GM23338 (cell line): ENCODE measurements at regions not wholly inside any gene's neighbourhood (a gene's known extent, or its start where the extent isn't known, plus 50 kb on each side); places are given as distances from the start of the nearest gene placed in this dataset.

Experiments
- ATAC-seq: fragments of 200-7000 bp; cut with Tn5 transposase; 3 replicates; pipeline ENCODE4 v1.9.1; 2020
- DNase-seq: peaks from one replicate; pipeline ENCODE4 v3.0.0-alpha.2; 2015; ENCODE audit warnings: low spot score
- H2AFZ ChIP-seq: fragments of 200-600 bp; sonication (generic); 2 replicates; pipeline ENCODE4 v1.8.0; 2016; ENCODE audit warnings: antibody characterized with exemption, mild to moderate bottlenecking, moderate library complexity
- H3F3A ChIP-seq: fragments of 200-600 bp; sonication (generic); replicated peaks from 2 replicates; pipeline ENCODE4 v1.8.0; 2017; ENCODE audit warnings: antibody characterized with exemption, mixed run types, low read depth
- H3K27ac ChIP-seq: fragments of 200-600 bp; sonication (generic); 2 replicates; pipeline ENCODE4 v1.6.1; 2016; ENCODE audit warnings: low read depth
- H3K27me3 ChIP-seq: fragments of 200-600 bp; sonication (generic); 2 replicates; pipeline ENCODE4 v1.8.0; 2016; ENCODE audit warnings: mild to moderate bottlenecking, mixed run types, moderate library complexity; ENCODE audit not compliant: insufficient read depth
- H3K36me3 ChIP-seq: fragments of 200-600 bp; sonication (generic); 2 replicates; pipeline ENCODE4 v1.8.0; 2016; ENCODE audit warnings: mild to moderate bottlenecking; ENCODE audit not compliant: insufficient read depth
- H3K4me1 ChIP-seq: fragments of 200-600 bp; sonication (generic); 2 replicates; pipeline ENCODE4 v1.8.0; 2016; ENCODE audit warnings: mild to moderate bottlenecking, moderate library complexity; ENCODE audit not compliant: insufficient read depth
- H3K4me2 ChIP-seq: fragments of 200-600 bp; sonication (generic); 2 replicates; pipeline ENCODE4 v1.7.1; 2017; ENCODE audit warnings: mixed run types
- H3K4me3 ChIP-seq: fragments of 200-600 bp; sonication (generic); 2 replicates; pipeline ENCODE4 v1.6.1; 2016; ENCODE audit warnings: mixed run types
- H3K79me2 ChIP-seq: fragments of 200-600 bp; sonication (generic); replicated peaks from 2 replicates; pipeline ENCODE4 v1.8.0; 2017; ENCODE audit warnings: mild to moderate bottlenecking; ENCODE audit not compliant: insufficient read depth
- H3K9me2 ChIP-seq: fragments of 200-600 bp; sonication (generic); 2 replicates; pipeline ENCODE4 v1.8.0; 2017; ENCODE audit not compliant: insufficient read depth
- H4K20me1 ChIP-seq: fragments of 200-600 bp; sonication (generic); replicated peaks from 2 replicates; pipeline ENCODE4 v1.8.0; 2017; ENCODE audit warnings: mild to moderate bottlenecking; ENCODE audit not compliant: insufficient read depth
- H3K27ac Mint-ChIP-seq: 2 replicates; pipeline ENCODE4 v1.8.0; 2020; ENCODE audit warnings: inconsistent platforms, mild to moderate bottlenecking, moderate library complexity, mixed read lengths
- H3K27me3 Mint-ChIP-seq: 3 replicates; pipeline ENCODE4 v1.8.0; 2022; ENCODE audit warnings: low read depth, mild to moderate bottlenecking, moderate library complexity, mixed read lengths, inconsistent platforms; ENCODE audit not compliant: insufficient read depth, poor library complexity
- H3K36me3 Mint-ChIP-seq: 3 replicates; pipeline ENCODE4 v1.8.0; 2021; ENCODE audit warnings: low read depth, mild to moderate bottlenecking, inconsistent platforms, moderate library complexity, mixed read lengths
- H3K4me1 Mint-ChIP-seq: 3 replicates; pipeline ENCODE4 v1.8.0; 2020; ENCODE audit warnings: mild to moderate bottlenecking, inconsistent platforms, mixed read lengths
- H3K4me3 Mint-ChIP-seq: 3 replicates; pipeline ENCODE4 v1.8.0; 2021; ENCODE audit warnings: moderate library complexity, mild to moderate bottlenecking, inconsistent platforms, mixed read lengths
- H3K9me3 Mint-ChIP-seq: 3 replicates; pipeline ENCODE4 v1.8.0; 2020; ENCODE audit warnings: moderate library complexity, mild to moderate bottlenecking, inconsistent platforms, mixed read lengths
- CREB1 ChIP-seq: fragments of 250-450 bp; sonication (Bioruptor Pico); IDR thresholded peaks from 2 replicates; pipeline ENCODE4 v1.5.0; 2020; ENCODE audit warnings: low read depth, mild to moderate bottlenecking, moderate library complexity
- CTCF ChIP-seq, 2 experiments: fragments of 200-600 bp in 1 of 2; sonication (generic) in 1 of 2; conservative IDR thresholded peaks; 2 replicates each; pipeline versions ENCODE4 v1.5.1 to v1.6.1; 2016 to 2017; ENCODE audit warnings: antibody characterized with exemption in 2 of 2, low read depth in 2 of 2, mild to moderate bottlenecking in 2 of 2, moderate library complexity in 1 of 2
- EZH2 ChIP-seq: fragments of 200-600 bp; sonication (generic); IDR thresholded peaks from one replicate; pipeline ENCODE4 v1.8.0; 2017; ENCODE audit warnings: antibody characterized with exemption, mild to moderate bottlenecking, low read depth; ENCODE audit not compliant: unreplicated experiment
- EZH2phosphoT487 ChIP-seq: fragments of 200-600 bp; sonication (generic); IDR thresholded peaks from one replicate; pipeline ENCODE4 v1.8.1; 2018; ENCODE audit warnings: antibody characterized with exemption; ENCODE audit not compliant: unreplicated experiment
- JUNB ChIP-seq: IDR thresholded peaks from one replicate; pipeline ENCODE4 v1.6.1; 2016; ENCODE audit warnings: antibody characterized with exemption; ENCODE audit not compliant: unreplicated experiment
- NANOG ChIP-seq: IDR thresholded peaks from 2 replicates; pipeline ENCODE4 v1.6.1; 2016; ENCODE audit warnings: antibody characterized with exemption, borderline replicate concordance
- POLR2AphosphoS5 ChIP-seq: IDR thresholded peaks from 2 replicates; pipeline ENCODE4 v1.6.1; 2016; ENCODE audit warnings: antibody characterized with exemption, low read depth
- REST ChIP-seq: IDR thresholded peaks from one replicate; pipeline ENCODE4 v1.6.1; 2018; ENCODE audit warnings: antibody characterized with exemption; ENCODE audit not compliant: unreplicated experiment
- STAT1 ChIP-seq: IDR thresholded peaks from one replicate; pipeline ENCODE4 v1.6.1; 2016; ENCODE audit warnings: antibody characterized with exemption; ENCODE audit not compliant: unreplicated experiment
- ZNF114 ChIP-seq: fragments of 250-450 bp; sonication (Bioruptor Pico); IDR thresholded peaks from 2 replicates; pipeline ENCODE4 v1.5.0; 2020; ENCODE audit warnings: mild to moderate bottlenecking, moderate library complexity
- ZNF331 ChIP-seq: fragments of 250-450 bp; sonication (Bioruptor Pico); IDR thresholded peaks from 2 replicates; pipeline ENCODE4 v1.5.0; 2020; ENCODE audit warnings: low read depth, mild to moderate bottlenecking, moderate library complexity
- ZNF462 ChIP-seq: fragments of 250-450 bp; sonication (Bioruptor Pico); IDR thresholded peaks from 2 replicates; pipeline ENCODE4 v1.5.0; 2020; ENCODE audit warnings: mild to moderate bottlenecking, moderate library complexity
- TF ChIP-seq, protein P1 (sequence below): IDR thresholded peaks from 2 replicates; pipeline ENCODE4 v1.6.1; 2016; ENCODE audit warnings: antibody characterized with exemption

- H3K36me3 Mint-ChIP-seq, result 0 out of 3 replicates have a peak, but pooled peaks cover 6% of the 10 kb centered on the region
- Histone ChIP-seq H3K9me2 (peaks cover 5% of the 10 kb centered on the region; the same call in 1 of the 2 replicates), H4K20me1 (no peaks in the 10 kb centered on the region), H3K27me3 (no peaks in the 10 kb centered on the region), H3K4me3 (no peak overlapping the region), H3K79me2 (no peaks in the 10 kb centered on the region), H3K36me3 (no peaks in the 10 kb centered on the region), H3K27ac (no peak overlapping the region), H2AFZ (no peak overlapping the region), H3K4me2 (no peak overlapping the region), H3K4me1 (peaks cover 12% of the 10 kb centered on the region), H3F3A (no peaks in the 10 kb centered on the region)
- H3K4me3 Mint-ChIP-seq, result no peak overlapping the region
- no peak for TF ChIP-seq ZNF462 (CRISPR knock-in tag)
- no peak for TF ChIP-seq NANOG
- TF ChIP-seq STAT1, result no peak
- TF ChIP-seq CTCF (conservative IDR thresholded peaks at IDR 0.05; ENCODE audit: low read depth in 2 of 2), result no peak
- TF ChIP-seq ZNF114 (CRISPR knock-in tag), result no peak
- no peak for TF ChIP-seq REST
- TF ChIP-seq ZNF331 (CRISPR knock-in tag), result no peak
- TF ChIP-seq POLR2AphosphoS5, result no peak
- no peak for TF ChIP-seq EZH2phosphoT487
- TF ChIP-seq EZH2, result no peak
- TF ChIP-seq CREB1 (CRISPR knock-in tag), result no peak
- TF ChIP-seq, protein P1, sequence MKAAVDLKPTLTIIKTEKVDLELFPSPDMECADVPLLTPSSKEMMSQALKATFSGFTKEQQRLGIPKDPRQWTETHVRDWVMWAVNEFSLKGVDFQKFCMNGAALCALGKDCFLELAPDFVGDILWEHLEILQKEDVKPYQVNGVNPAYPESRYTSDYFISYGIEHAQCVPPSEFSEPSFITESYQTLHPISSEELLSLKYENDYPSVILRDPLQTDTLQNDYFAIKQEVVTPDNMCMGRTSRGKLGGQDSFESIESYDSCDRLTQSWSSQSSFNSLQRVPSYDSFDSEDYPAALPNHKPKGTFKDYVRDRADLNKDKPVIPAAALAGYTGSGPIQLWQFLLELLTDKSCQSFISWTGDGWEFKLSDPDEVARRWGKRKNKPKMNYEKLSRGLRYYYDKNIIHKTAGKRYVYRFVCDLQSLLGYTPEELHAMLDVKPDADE, result no peak
- no peak for TF ChIP-seq JUNB
- H3K9me3 Mint-ChIP-seq, result no peaks in the 10 kb centered on the region
- no peak for ATAC-seq
- no peak overlapping the region for H3K27ac Mint-ChIP-seq
- no peaks in the 10 kb centered on the region for H3K27me3 Mint-ChIP-seq
- DNase-seq, result no peak
- peaks cover 14% of the 10 kb centered on the region; the same call in 2 of the 3 replicates for H3K4me1 Mint-ChIP-seq
These were observed 459.4 kb upstream of the NMUR2 start for GRCh38 chr5:152864447-152864846.
